Keratinocyte (primary cell): ENCODE measurements at regions not wholly inside any gene's neighbourhood (a gene's known extent, or its start where the extent isn't known, plus 50 kb on each side); places are given as distances from the start of the nearest gene placed in this dataset.

Experiments used
- DNase-seq: peaks from one replicate; pipeline ENCODE4 v3.0.0-alpha.2; 2011; ENCODE audit warnings: low read depth, missing footprints, low spot score
- FAIRE-seq: peaks from 2 replicates; lab custom pipeline; 2011; peaks lifted over from hg19 to GRCh38; lab: Jason Lieb, UNC
- H2AFZ ChIP-seq: 2 replicates; pipeline ENCODE4 v1.6.0; 2012; ENCODE audit warnings: low read length, control low read depth, inconsistent platforms; ENCODE audit not compliant: control insufficient read depth
- H3K27ac ChIP-seq: 2 replicates; pipeline ENCODE4 v1.5.1; 2011; ENCODE audit warnings: low read length; ENCODE audit not compliant: control insufficient read depth, insufficient read depth
- H3K27me3 ChIP-seq: 3 replicates; pipeline ENCODE4 v1.6.0; 2011; ENCODE audit warnings: low read length; ENCODE audit not compliant: control insufficient read depth, insufficient read depth; ENCODE audit errors: extremely low read depth
- H3K36me3 ChIP-seq, 2 experiments: 2 replicates in 1 of 2; 3 replicates in 1 of 2; pipeline ENCODE4 v1.5.1; 2011; ENCODE audit warnings: low read length in 2 of 2, mild to moderate bottlenecking in 1 of 2; ENCODE audit not compliant: control insufficient read depth in 2 of 2, insufficient read depth in 2 of 2; ENCODE audit errors: extremely low read depth in 1 of 2
- H3K4me1 ChIP-seq: 3 replicates; pipeline ENCODE4 v1.5.1; 2011; ENCODE audit warnings: low read length; ENCODE audit not compliant: control insufficient read depth, insufficient read depth; ENCODE audit errors: extremely low read depth
- H3K4me2 ChIP-seq: 3 replicates; pipeline ENCODE4 v1.6.0; 2011; ENCODE audit warnings: low read depth, low read length; ENCODE audit not compliant: control insufficient read depth, insufficient read depth; ENCODE audit errors: extremely low read depth
- H3K4me3 ChIP-seq, 3 experiments: fragments of 200-600 bp in 1 of 3; sonication (generic) in 1 of 3; 2 replicates in 2 of 3; 3 replicates in 1 of 3; pipeline ENCODE4 v1.5.1; 2011 to 2016; ENCODE audit warnings: low read length in 3 of 3, mild to moderate bottlenecking in 3 of 3, control low read depth in 2 of 3, inconsistent platforms in 1 of 3, low read depth in 1 of 3, mixed read lengths in 1 of 3, mixed run types in 1 of 3, moderate library complexity in 1 of 3; ENCODE audit not compliant: control insufficient read depth in 2 of 3, insufficient read depth in 2 of 3; ENCODE audit errors: extremely low read depth in 1 of 3
- H3K79me2 ChIP-seq: 2 replicates; pipeline ENCODE4 v1.6.0; 2012; ENCODE audit warnings: low read length; ENCODE audit not compliant: control insufficient read depth, insufficient read depth
- H3K9ac ChIP-seq: 3 replicates; pipeline ENCODE4 v1.6.0; 2011; ENCODE audit warnings: low read length; ENCODE audit not compliant: control insufficient read depth, insufficient read depth; ENCODE audit errors: extremely low read depth
- H3K9me1 ChIP-seq: 3 replicates; pipeline ENCODE4 v1.6.0; 2011; ENCODE audit warnings: low read length; ENCODE audit not compliant: control insufficient read depth, insufficient read depth; ENCODE audit errors: extremely low read depth
- H3K9me3 ChIP-seq: 2 replicates; pipeline ENCODE4 v1.5.1; 2012; ENCODE audit warnings: low read depth, low read length; ENCODE audit not compliant: control insufficient read depth
- H4K20me1 ChIP-seq: 3 replicates; pipeline ENCODE4 v1.6.0; 2011; ENCODE audit warnings: low read length; ENCODE audit not compliant: control insufficient read depth, insufficient read depth; ENCODE audit errors: extremely low read depth
- CTCF ChIP-seq, 3 experiments: IDR thresholded peaks in 1 of 3; conservative IDR thresholded peaks in 1 of 3; optimal IDR thresholded peaks in 1 of 3; 2 replicates in 2 of 3; 3 replicates in 1 of 3; pipeline versions ENCODE3 to v1.5.1; 2011; ENCODE audit warnings: low read length in 3 of 3, mild to moderate bottlenecking in 3 of 3, moderate library complexity in 2 of 3, control low read depth in 1 of 3, inconsistent platforms in 1 of 3; ENCODE audit not compliant: insufficient read depth in 2 of 3; ENCODE audit errors: extremely low read depth in 1 of 3
- EZH2 ChIP-seq: IDR thresholded peaks from one replicate; pipeline ENCODE4 v1.6.1; 2012; ENCODE audit warnings: inconsistent platforms, mild to moderate bottlenecking, low read length, moderate library complexity
- dilution Hi-C: fragments of 300-500 bp; cut with MboI; formaldehyde crosslinking; loops from one replicate; pipeline ENCODE4 v1.7.0; 2020; ENCODE audit warnings: low sequenced_read_pairs; ENCODE audit not compliant: extremely low pct_ligation_motif_present

- H3K9me3 ChIP-seq: no peaks in the 10 kb centered on the region
- H2AFZ ChIP-seq: no peak overlapping the region
- no peak for DNase-seq
- no peak for TF ChIP-seq CTCF (optimal IDR thresholded peaks at IDR 0.05 in 1 of 3, IDR thresholded peaks at IDR 0.05 in 1 of 3, conservative IDR thresholded peaks at IDR 0.05 in 1 of 3; ENCODE audit: extremely low read depth in 1 of 3, insufficient read depth in 2 of 3, low read length in 3 of 3)
- TF ChIP-seq EZH2: no peak
- peak; percentile 43 for FAIRE-seq
- dilution Hi-C loops: no loop called here
- peaks cover 91% of the 10 kb centered on the region for H3K79me2 ChIP-seq
- H3K4me1 ChIP-seq: peaks cover 44% of the 10 kb centered on the region
- H3K4me3 ChIP-seq: no peak overlapping the region
- H3K27ac ChIP-seq: no peak overlapping the region
- no peak overlapping the region for H3K9ac ChIP-seq
- peaks cover 37 to 64% of the 10 kb centered on the region in 2 experiments for H3K36me3 ChIP-seq
- no peaks in the 10 kb centered on the region for H3K27me3 ChIP-seq
- no peak overlapping the region for H3K4me2 ChIP-seq
- H3K9me1 ChIP-seq: peaks cover 35% of the 10 kb centered on the region
- H4K20me1 ChIP-seq: peaks cover 64% of the 10 kb centered on the region
These were observed 168.3 kb downstream of the SEC14L1 start for GRCh38 chr17:77308861-77309726.

- H3K9me1 ChIP-seq: peaks cover 27% of the 10 kb centered on the region
- H3K27ac ChIP-seq: no peak overlapping the region
- H2AFZ ChIP-seq: no peak overlapping the region
- no peak overlapping the region for H3K4me3 ChIP-seq
- no peaks in the 10 kb centered on the region for H3K9me3 ChIP-seq
- peaks cover 33% of the 10 kb centered on the region for H3K4me1 ChIP-seq
- H3K36me3 ChIP-seq: peaks cover 38 to 58% of the 10 kb centered on the region in 2 experiments
- no peak for FAIRE-seq
- TF ChIP-seq CTCF (optimal IDR thresholded peaks at IDR 0.05 in 1 of 3, IDR thresholded peaks at IDR 0.05 in 1 of 3, conservative IDR thresholded peaks at IDR 0.05 in 1 of 3; ENCODE audit: extremely low read depth in 1 of 3, insufficient read depth in 2 of 3, low read length in 3 of 3): no peak
- TF ChIP-seq EZH2: no peak
- no peaks in the 10 kb centered on the region for H3K27me3 ChIP-seq
- peaks cover 86% of the 10 kb centered on the region for H3K79me2 ChIP-seq
- peaks cover 58% of the 10 kb centered on the region for H4K20me1 ChIP-seq
- H3K4me2 ChIP-seq: no peak overlapping the region
- H3K9ac ChIP-seq: no peak overlapping the region
- no peak for DNase-seq
- dilution Hi-C loops: no loop called here
These were observed 169.6 kb downstream of the SEC14L1 start for GRCh38 chr17:77310336-77310735.
